SK-N-SH (cell line): ENCODE measurements at regions not wholly inside any gene's neighbourhood (a gene's known extent, or its start where the extent isn't known, plus 50 kb on each side); places are given as distances from the start of the nearest gene placed in this dataset.

Experiments
- CTCF ChIA-PET: fragments of 300-600, 350-600 bp; formaldehyde crosslinking; extraction: SDS; loops from one replicate; lab custom pipeline; 2021; lab: Yijun Ruan, JAX
- POLR2A ChIA-PET: fragments of 350-600 bp; sonication (Branson Sonifier 250); formaldehyde crosslinking; extraction: SDS; loops from one replicate; lab custom pipeline; 2020; ENCODE audit warnings: antibody characterized with exemption, inconsistent platforms; lab: Yijun Ruan, JAX
- DNase-seq: peaks from one replicate; pipeline ENCODE4 v3.0.0; 2012
- H2AFZ ChIP-seq: fragments of 200-600 bp; sonication (generic); 2 replicates; pipeline ENCODE4 v1.8.1; 2016; ENCODE audit warnings: antibody characterized with exemption, mild to moderate bottlenecking, low read depth
- H3F3A ChIP-seq: fragments of 200-600 bp; sonication (generic); replicated peaks from 2 replicates; pipeline ENCODE3; 2016; ENCODE audit warnings: antibody characterized with exemption, mild to moderate bottlenecking; ENCODE audit not compliant: insufficient read depth
- H3K27ac ChIP-seq, 2 experiments: fragments of 200-500 bp in 1 of 2; fragments of 200-600 bp in 1 of 2; sonication (Bioruptor generic) in 1 of 2; sonication (generic), shearing (Covaris generic) in 1 of 2; 2 replicates each; pipeline versions ENCODE4 v1.5.1 to v1.6.1; 2014 to 2016; ENCODE audit warnings: low read depth in 2 of 2, inconsistent platforms in 1 of 2, low read length in 1 of 2, mild to moderate bottlenecking in 1 of 2, mixed read lengths in 1 of 2
- H3K27me3 ChIP-seq: fragments of 200-600 bp; sonication (generic), shearing (Covaris generic); 2 replicates; pipeline ENCODE4 v1.6.1; 2016; ENCODE audit warnings: mixed run types; ENCODE audit not compliant: insufficient read depth
- H3K36me3 ChIP-seq, 2 experiments: fragments of 200-500 bp in 1 of 2; fragments of 200-600 bp in 1 of 2; sonication (Bioruptor generic) in 1 of 2; sonication (generic) in 1 of 2; replicated peaks in 1 of 2; 2 replicates each; pipeline versions ENCODE3 to v1.5.1; 2014 to 2016; ENCODE audit warnings: low read length in 1 of 2, mild to moderate bottlenecking in 1 of 2; ENCODE audit not compliant: insufficient read depth in 2 of 2, control insufficient read depth in 1 of 2
- H3K4me1 ChIP-seq, 2 experiments: fragments of 200-500 bp in 1 of 2; fragments of 200-600 bp in 1 of 2; sonication (Bioruptor generic) in 1 of 2; sonication (generic), shearing (Covaris generic) in 1 of 2; 2 replicates each; pipeline versions ENCODE4 v1.5.1 to v1.6.1; 2014 to 2016; ENCODE audit warnings: low read depth in 1 of 2, low read length in 1 of 2, mixed run types in 1 of 2; ENCODE audit not compliant: insufficient read depth in 2 of 2, control insufficient read depth in 1 of 2
- H3K4me2 ChIP-seq: fragments of 200-600 bp; sonication (generic), shearing (Covaris generic); 2 replicates; pipeline ENCODE4 v1.6.1; 2017; ENCODE audit warnings: mixed run types
- H3K4me3 ChIP-seq, 2 experiments: fragments of 200-500 bp in 1 of 2; fragments of 200-600 bp in 1 of 2; sonication (Bioruptor generic) in 1 of 2; sonication (generic), shearing (Covaris generic) in 1 of 2; 2 replicates each; pipeline versions ENCODE4 v1.5.1 to v1.8.1; 2014 to 2016; ENCODE audit warnings: low read depth in 2 of 2, inconsistent platforms in 1 of 2, low read length in 1 of 2, mild to moderate bottlenecking in 1 of 2, mixed read lengths in 1 of 2, moderate library complexity in 1 of 2
- H3K79me2 ChIP-seq: fragments of 200-600 bp; sonication (generic); 2 replicates; pipeline ENCODE4 v1.8.1; 2017; ENCODE audit warnings: mild to moderate bottlenecking; ENCODE audit not compliant: insufficient read depth
- H3K9ac ChIP-seq: fragments of 200-600 bp; sonication (generic); 2 replicates; pipeline ENCODE4 v1.6.1; 2017; ENCODE audit warnings: mixed run types
- H3K9me2 ChIP-seq: fragments of 200-600 bp; sonication (generic); 2 replicates; pipeline ENCODE4 v1.6.1; 2017; ENCODE audit warnings: mixed run types
- H3K9me3 ChIP-seq: fragments of 200-600 bp; sonication (generic); 2 replicates; pipeline ENCODE4 v1.6.1; 2017; ENCODE audit warnings: mixed run types, mild to moderate bottlenecking, moderate library complexity
- H4K20me1 ChIP-seq: fragments of 200-600 bp; sonication (generic); 2 replicates; pipeline ENCODE4 v1.6.1; 2017; ENCODE audit warnings: mild to moderate bottlenecking, mixed run types; ENCODE audit not compliant: insufficient read depth
- ELF1 ChIP-seq: IDR thresholded peaks from 2 replicates; pipeline ENCODE4 v1.4.0; 2012
- EP300 ChIP-seq, 2 experiments: IDR thresholded peaks; 2 replicates each; pipeline versions ENCODE4 v1.4.0 to v1.6.1; 2012; ENCODE audit warnings: borderline replicate concordance in 1 of 2, low read depth in 1 of 2, low read length in 1 of 2
- FOSL2 ChIP-seq: IDR thresholded peaks from 2 replicates; pipeline ENCODE4 v1.4.0; 2012; ENCODE audit warnings: low read depth, mild to moderate bottlenecking, moderate library complexity, borderline replicate concordance
- FOXM1 ChIP-seq: IDR thresholded peaks from 2 replicates; pipeline ENCODE4 v1.4.0; 2012; ENCODE audit warnings: low read depth, mild to moderate bottlenecking
- NFIC ChIP-seq: IDR thresholded peaks from 2 replicates; pipeline ENCODE4 v1.4.0; 2012; ENCODE audit warnings: borderline replicate concordance
- PBX3 ChIP-seq: IDR thresholded peaks from 2 replicates; pipeline ENCODE4; 2012
- RCOR1 ChIP-seq: fragments of 150-350 bp; IDR thresholded peaks from 2 replicates; pipeline ENCODE4 v1.6.1; 2017; ENCODE audit warnings: antibody characterized with exemption, low read length
- REST ChIP-seq: IDR thresholded peaks from 2 replicates; pipeline ENCODE4 v1.6.1; 2012; ENCODE audit warnings: mild to moderate bottlenecking, low read depth, low read length, moderate library complexity
- SMC3 ChIP-seq: IDR thresholded peaks from 2 replicates; pipeline ENCODE4 v1.6.1; 2012; ENCODE audit warnings: low read depth, low read length, improper control_type of control experiment
- TCF12 ChIP-seq: IDR thresholded peaks from 2 replicates; pipeline ENCODE4 v1.4.0; 2012
- USF2 ChIP-seq: fragments of 150-350 bp; IDR thresholded peaks from 2 replicates; pipeline ENCODE4 v1.6.1; 2017; ENCODE audit warnings: antibody characterized with exemption, low read length, low read depth, borderline replicate concordance
- WGBS: methylation state at CpG from one replicate; pipeline ENCODE4 v1.1.6; 2017; ENCODE audit warnings: low lambda C conversion rate; 5-methylcytosine and 5-hydroxymethylcytosine counted together
- TF ChIP-seq, protein P1 (sequence below): fragments of 200-600 bp; sonication (generic); IDR thresholded peaks from 2 replicates; pipeline ENCODE4 v1.6.1; 2017; ENCODE audit warnings: antibody characterized with exemption, mild to moderate bottlenecking, moderate library complexity

GRCh38 chr12:102745971-102746600 lies 171.0 kb downstream of the PAH start:
- no peak for DNase-seq
- no peak overlapping the region for H3K9ac ChIP-seq
- ChIA-PET POLR2A (no interaction called here), CTCF (interaction anchor here (0.6 kb wide), 1 partner anchor 194 kb away, joined by 3 read pairs; no protein-coding TSS in a partner anchor)
- no peaks in the 10 kb centered on the region for H3F3A ChIP-seq
- WGBS = 23% methylated on average over 7 of the region's 8 CpGs
- H3K27ac ChIP-seq = no peak overlapping the region
- no peaks in the 10 kb centered on the region for H4K20me1 ChIP-seq
- no peak for TF ChIP-seq USF2
- no peak for TF ChIP-seq NFIC
- no peak for TF ChIP-seq FOXM1
- TF ChIP-seq EP300 (IDR thresholded peaks at IDR 0.05; ENCODE audit: borderline replicate concordance in 1 of 2, low read depth in 1 of 2, low read length in 1 of 2) = no peak
- TF ChIP-seq RCOR1 = no peak
- TF ChIP-seq TCF12 = no peak
- TF ChIP-seq FOSL2 = no peak
- TF ChIP-seq PBX3 = no peak
- TF ChIP-seq ELF1 = no peak
- TF ChIP-seq, protein P1, sequence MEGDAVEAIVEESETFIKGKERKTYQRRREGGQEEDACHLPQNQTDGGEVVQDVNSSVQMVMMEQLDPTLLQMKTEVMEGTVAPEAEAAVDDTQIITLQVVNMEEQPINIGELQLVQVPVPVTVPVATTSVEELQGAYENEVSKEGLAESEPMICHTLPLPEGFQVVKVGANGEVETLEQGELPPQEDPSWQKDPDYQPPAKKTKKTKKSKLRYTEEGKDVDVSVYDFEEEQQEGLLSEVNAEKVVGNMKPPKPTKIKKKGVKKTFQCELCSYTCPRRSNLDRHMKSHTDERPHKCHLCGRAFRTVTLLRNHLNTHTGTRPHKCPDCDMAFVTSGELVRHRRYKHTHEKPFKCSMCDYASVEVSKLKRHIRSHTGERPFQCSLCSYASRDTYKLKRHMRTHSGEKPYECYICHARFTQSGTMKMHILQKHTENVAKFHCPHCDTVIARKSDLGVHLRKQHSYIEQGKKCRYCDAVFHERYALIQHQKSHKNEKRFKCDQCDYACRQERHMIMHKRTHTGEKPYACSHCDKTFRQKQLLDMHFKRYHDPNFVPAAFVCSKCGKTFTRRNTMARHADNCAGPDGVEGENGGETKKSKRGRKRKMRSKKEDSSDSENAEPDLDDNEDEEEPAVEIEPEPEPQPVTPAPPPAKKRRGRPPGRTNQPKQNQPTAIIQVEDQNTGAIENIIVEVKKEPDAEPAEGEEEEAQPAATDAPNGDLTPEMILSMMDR = no peak
- TF ChIP-seq SMC3 = no peak
- no peak for TF ChIP-seq REST
- H2AFZ ChIP-seq = no peak overlapping the region
- no peaks in the 10 kb centered on the region for H3K9me2 ChIP-seq
- H3K4me1 ChIP-seq = no peaks in the 10 kb centered on the region
- no peaks in the 10 kb centered on the region for H3K36me3 ChIP-seq
- H3K9me3 ChIP-seq = no peaks in the 10 kb centered on the region
- H3K4me2 ChIP-seq = no peak overlapping the region
- H3K79me2 ChIP-seq = no peaks in the 10 kb centered on the region
- H3K27me3 ChIP-seq = no peaks in the 10 kb centered on the region
- no peak overlapping the region for H3K4me3 ChIP-seq
